GM12878 (cell line): ENCODE measurements at regions not wholly inside any gene's neighbourhood (a gene's known extent, or its start where the extent isn't known, plus 50 kb on each side); places are given as distances from the start of the nearest gene placed in this dataset.

Source experiments
- ATAC-seq: fragments of 200-7000 bp; cut with Tn5 transposase; 3 replicates; pipeline ENCODE4 v1.9.1; 2020; ENCODE audit warnings: mild to moderate bottlenecking, moderate library complexity
- BruUV-seq: library from RNA; stranded (reverse); fragments of 400-500 nt; replicated peaks from 2 replicates; lab custom pipeline; 2021; lab: Mats Ljungman, UMichigan
- CTCF ChIA-PET: fragments of 300-600 bp; sonication (Branson Sonifier 250); formaldehyde crosslinking; extraction: SDS; loops from one replicate; lab custom pipeline; 2021; ENCODE audit warnings: inconsistent platforms; lab: Yijun Ruan, JAX
- POLR2A ChIA-PET: fragments of 350-600 bp; formaldehyde crosslinking; extraction: SDS; loops from one replicate; lab custom pipeline; 2021; ENCODE audit warnings: inconsistent platforms; lab: Charles Lee
- RAD21 ChIA-PET: fragments of 300-600 bp; sonication (Branson Sonifier 250); formaldehyde crosslinking; loops from one replicate; lab custom pipeline; 2023; ENCODE audit warnings: antibody characterized with exemption; ENCODE audit not compliant: unreplicated experiment; lab: Charles Lee
- SMC1A ChIA-PET: fragments of 300-600 bp; sonication (Branson Sonifier 250); formaldehyde crosslinking; loops from one replicate; lab custom pipeline; 2023; ENCODE audit not compliant: unreplicated experiment, uncharacterized antibody; lab: Charles Lee
- DNase-seq: peaks from one replicate; pipeline ENCODE4 v3.0.0-alpha.2; 2011; ENCODE audit warnings: low read depth, low spot score
- FAIRE-seq: peaks from 3 replicates; lab custom pipeline; 2011; peaks lifted over from hg19 to GRCh38; lab: Jason Lieb, UNC
- H2AFZ ChIP-seq: 2 replicates; pipeline ENCODE4 v1.6.0; 2011; ENCODE audit warnings: low read depth, low read length, control low read depth; ENCODE audit not compliant: control insufficient read depth
- H3K27ac ChIP-seq: 2 replicates; pipeline ENCODE4 v1.5.1; 2011; ENCODE audit warnings: control low read depth; ENCODE audit not compliant: control insufficient read depth, insufficient read depth
- H3K27me3 ChIP-seq, 2 experiments: replicated peaks in 1 of 2; 2 replicates each; pipeline versions ENCODE4 v1.6.0 to v1.6.1; 2011; ENCODE audit warnings: low read length in 1 of 2; ENCODE audit not compliant: control insufficient read depth in 2 of 2, insufficient read depth in 2 of 2
- H3K36me3 ChIP-seq, 2 experiments: 2 replicates each; pipeline ENCODE4 v1.5.1; 2011; ENCODE audit warnings: low read length in 1 of 2; ENCODE audit not compliant: control insufficient read depth in 2 of 2, insufficient read depth in 2 of 2
- H3K4me1 ChIP-seq: 2 replicates; pipeline ENCODE4 v1.6.1; 2011; ENCODE audit warnings: mild to moderate bottlenecking, low read length, moderate library complexity, mixed read lengths; ENCODE audit not compliant: control insufficient read depth, insufficient read depth
- H3K4me2 ChIP-seq: 2 replicates; pipeline ENCODE4 v1.6.0; 2011; ENCODE audit warnings: control low read depth; ENCODE audit not compliant: control insufficient read depth, insufficient read depth
- H3K4me3 ChIP-seq: fragments of 200-600 bp; sonication (generic); 2 replicates; pipeline ENCODE4 v1.5.1; 2016
- H3K79me2 ChIP-seq: 2 replicates; pipeline ENCODE4 v1.6.0; 2011; ENCODE audit warnings: low read length; ENCODE audit not compliant: control insufficient read depth, insufficient read depth
- H3K9ac ChIP-seq: 2 replicates; pipeline ENCODE4 v1.8.0; 2011; ENCODE audit warnings: low read length, control low read depth, mixed read lengths; ENCODE audit not compliant: control insufficient read depth, insufficient read depth
- H3K9me3 ChIP-seq: replicated peaks from 3 replicates; pipeline ENCODE4 v1.5.1; 2011; ENCODE audit warnings: mild to moderate bottlenecking, low read length; ENCODE audit not compliant: control insufficient read depth, insufficient read depth
- H4K20me1 ChIP-seq: 2 replicates; pipeline ENCODE4 v1.6.0; 2011; ENCODE audit not compliant: control insufficient read depth, insufficient read depth
- ASH2L ChIP-seq: fragments of 300-600, 200-600 bp; sonication (generic); IDR thresholded peaks from 2 replicates; pipeline ENCODE4 v1.6.1; 2017; ENCODE audit warnings: low read depth, mild to moderate bottlenecking, borderline replicate concordance
- BMI1 ChIP-seq: fragments of 450-650 bp; IDR thresholded peaks from 2 replicates; pipeline ENCODE4 v1.6.1; 2016; ENCODE audit warnings: mild to moderate bottlenecking, moderate library complexity, borderline replicate concordance
- ESRRA ChIP-seq: IDR thresholded peaks from 2 replicates; pipeline ENCODE4 v1.6.1; 2012; ENCODE audit warnings: mild to moderate bottlenecking, low read length, improper control_type of control experiment
- HCFC1 ChIP-seq: fragments of 150-350 bp; IDR thresholded peaks from 2 replicates; pipeline ENCODE4 v1.6.1; 2014; ENCODE audit warnings: low read length
- HSF1 ChIP-seq: fragments of 150-350 bp; IDR thresholded peaks from 2 replicates; pipeline ENCODE4 v1.6.1; 2014; ENCODE audit warnings: mild to moderate bottlenecking, low read depth, low read length
- IKZF1 ChIP-seq: fragments of 450-650 bp; conservative IDR thresholded peaks from 2 replicates; pipeline ENCODE4 v1.6.1; 2017; ENCODE audit warnings: antibody characterized with exemption, mild to moderate bottlenecking
- LARP7 ChIP-seq: fragments of 450-650 bp; IDR thresholded peaks from 2 replicates; pipeline ENCODE4 v1.6.1; 2017; ENCODE audit warnings: mild to moderate bottlenecking
- NR2C2 ChIP-seq: IDR thresholded peaks from 2 replicates; pipeline ENCODE4 v1.6.1; 2011; ENCODE audit warnings: borderline replicate concordance, low read depth; ENCODE audit not compliant: control insufficient read depth, insufficient read length
- POLR2AphosphoS2 ChIP-seq: IDR thresholded peaks from 2 replicates; pipeline ENCODE4 v1.6.1; 2011; ENCODE audit warnings: low read depth, mild to moderate bottlenecking, low read length, improper control_type of control experiment, moderate library complexity
- POLR2AphosphoS5 ChIP-seq: IDR thresholded peaks from 2 replicates; pipeline ENCODE4 v1.6.1; 2011; ENCODE audit warnings: mild to moderate bottlenecking, low read length, inconsistent platforms
- SIN3A ChIP-seq: IDR thresholded peaks from 2 replicates; pipeline ENCODE4 v1.6.1; 2012; ENCODE audit warnings: low read depth, low read length, improper control_type of control experiment
- SIX5 ChIP-seq: IDR thresholded peaks from 2 replicates; pipeline ENCODE4 v1.6.1; 2011; ENCODE audit warnings: mild to moderate bottlenecking, low read depth, low read length, moderate library complexity; ENCODE audit not compliant: severe bottlenecking
- SPI1 ChIP-seq: IDR thresholded peaks from 2 replicates; pipeline ENCODE4 v1.6.1; 2011; ENCODE audit warnings: low read depth, mild to moderate bottlenecking, low read length, moderate library complexity, borderline replicate concordance; ENCODE audit not compliant: insufficient read depth
- STAT3 ChIP-seq: IDR thresholded peaks from 2 replicates; pipeline ENCODE4 v1.6.1; 2011; ENCODE audit warnings: low read depth, low read length, improper control_type of control experiment
- ZBTB11 ChIP-seq: fragments of 450-650 bp; formaldehyde crosslinking; IDR thresholded peaks from 2 replicates; pipeline ENCODE4 v1.5.0; 2022; ENCODE audit warnings: mild to moderate bottlenecking, missing genetic modification characterization
- WGBS: methylation state at CpG from one replicate; pipeline ENCODE4 v1.1.6; 2016; ENCODE audit warnings: low lambda C conversion rate; ENCODE audit not compliant: insufficient replicate concordance, insufficient coverage; ENCODE audit errors: missing lambda C conversion rate; 5-methylcytosine and 5-hydroxymethylcytosine counted together
- in situ Hi-C: fragments of 300-500 bp; cut with MboI; formaldehyde crosslinking; loops from 9 replicates; pipeline ENCODE4 v1.14.3; 2018; ENCODE audit warnings: mixed read lengths
- intact Hi-C: fragments of 100-400 bp; cut with micrococcal nuclease; formaldehyde crosslinking; loops from one replicate; pipeline ENCODE4 v1.14.2; 2022; ENCODE audit not compliant: unreplicated experiment

- no peak overlapping the region for H3K4me3 ChIP-seq
- H3K9me3 ChIP-seq, result peaks cover 2% of the 10 kb centered on the region; the same call in 2 of the 3 replicates
- H3K36me3 ChIP-seq, result no peaks in the 10 kb centered on the region
- no peak overlapping the region for H3K4me2 ChIP-seq
- POLR2A ChIA-PET, result no interaction called here
- H3K4me1 ChIP-seq, result no peaks in the 10 kb centered on the region
- H3K79me2 ChIP-seq, result no peaks in the 10 kb centered on the region
- intact Hi-C loops (no loop called here), in situ Hi-C loops (no loop called here)
- BruUV-seq, result no TSS peak
- no peak overlapping the region for H3K9ac ChIP-seq
- FAIRE-seq, result no peak
- H3K27me3 ChIP-seq, result peaks cover 0 to 2% of the 10 kb centered on the region in 2 experiments; a peak in 1 of 4 replicates
- no peak overlapping the region for H2AFZ ChIP-seq
- SMC1A ChIA-PET, result no interaction called here
- DNase-seq, result no peak
- TF ChIP-seq SIX5, result no peak
- TF ChIP-seq HSF1, result no peak
- TF ChIP-seq SIN3A, result no peak
- RAD21 ChIA-PET, result no interaction called here
- WGBS, result 48% methylated on average over 5 of the region's 5 CpGs
- CTCF ChIA-PET, result no interaction called here
- H3K27ac ChIP-seq, result no peak overlapping the region
- H4K20me1 ChIP-seq, result no peaks in the 10 kb centered on the region
- no peak for ATAC-seq
These were observed 256.7 kb downstream of the ANAPC1 start for GRCh38 chr2:111627256-111627655.

DNA sequence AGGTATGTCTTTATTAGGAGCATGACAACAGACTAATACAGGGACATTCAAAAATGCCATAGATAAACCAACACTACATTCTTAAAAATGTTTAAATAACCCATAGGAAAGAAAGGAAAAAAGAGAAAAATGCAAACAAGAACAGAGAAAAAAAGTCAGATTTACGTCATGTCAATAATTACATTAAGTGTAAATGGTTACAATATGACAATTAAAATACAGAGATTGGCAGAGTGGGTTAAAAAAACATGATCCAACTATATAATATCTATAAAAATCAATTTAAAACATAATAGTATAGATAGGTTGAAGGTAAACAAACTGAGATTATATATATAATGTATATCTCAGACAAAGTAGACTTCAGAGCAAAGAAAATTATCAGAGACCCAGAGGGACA is 255.8 kb downstream of the ANAPC1 start:
- 4% methylated on average over 1 of the region's 1 CpG for WGBS
- no peak for FAIRE-seq
- no TSS peak for BruUV-seq

More for the DNA sequence above, 255.8 kb downstream of the ANAPC1 start:
- no peaks in the 10 kb centered on the region for H3K36me3 ChIP-seq
- TF ChIP-seq NR2C2, result no peak
- no peak for TF ChIP-seq STAT3
- TF ChIP-seq POLR2AphosphoS5, result no peak
- TF ChIP-seq POLR2AphosphoS2, result no peak
- TF ChIP-seq SPI1, result no peak
- TF ChIP-seq ASH2L, result no peak
- TF ChIP-seq ESRRA, result no peak
- no peak for TF ChIP-seq IKZF1
- TF ChIP-seq HCFC1, result no peak
- TF ChIP-seq BMI1, result no peak
- TF ChIP-seq LARP7, result no peak
- TF ChIP-seq ZBTB11 (CRISPR knock-in tag), result no peak
- H2AFZ ChIP-seq, result no peak overlapping the region
- POLR2A ChIA-PET, result no interaction called here
- H3K79me2 ChIP-seq, result no peaks in the 10 kb centered on the region
- ATAC-seq (no peak), DNase-seq (no peak)
- no peaks in the 10 kb centered on the region for H4K20me1 ChIP-seq
- no peak overlapping the region for H3K4me2 ChIP-seq
- no peaks in the 10 kb centered on the region for H3K4me1 ChIP-seq
- peaks cover 0 to 4% of the 10 kb centered on the region in 2 experiments; a peak in 3 of 4 replicates for H3K27me3 ChIP-seq
- SMC1A ChIA-PET, result no interaction called here
- no peak overlapping the region for H3K27ac ChIP-seq
- CTCF ChIA-PET, result no interaction called here
- H3K4me3 ChIP-seq, result no peak overlapping the region
- RAD21 ChIA-PET, result no interaction called here
- H3K9ac ChIP-seq, result no peak overlapping the region
- intact Hi-C loops, result no loop called here
- H3K9me3 ChIP-seq, result peaks cover 2% of the 10 kb centered on the region; the same call in 2 of the 3 replicates
- in situ Hi-C loops, result no loop called here
